HL-60 (cell line): ENCODE measurements at regions not wholly inside any gene's neighbourhood (a gene's known extent, or its start where the extent isn't known, plus 50 kb on each side); places are given as distances from the start of the nearest gene placed in this dataset.

Experiments used
- CTCF ChIP-seq: IDR thresholded peaks from one replicate; pipeline ENCODE4 v1.5.1; 2011; ENCODE audit warnings: low read length, control low read depth, inconsistent platforms; ENCODE audit not compliant: insufficient read depth
- GABPA ChIP-seq: IDR thresholded peaks from 2 replicates; pipeline ENCODE4 v1.6.1; 2012; ENCODE audit warnings: low read depth
- POLR2AphosphoS5 ChIP-seq: IDR thresholded peaks from 2 replicates; pipeline ENCODE4 v1.6.1; 2012; ENCODE audit warnings: low read depth
- SPI1 ChIP-seq: IDR thresholded peaks from 2 replicates; pipeline ENCODE4 v1.6.1; 2012; ENCODE audit warnings: low read depth, mild to moderate bottlenecking, borderline replicate concordance

- TF ChIP-seq CTCF: no peak
- TF ChIP-seq POLR2AphosphoS5: no peak
- TF ChIP-seq GABPA: no peak
- no peak for TF ChIP-seq SPI1
Observed at GRCh38 chr1:4416189-4416588, 238.2 kb upstream of the AJAP1 start.
